ENCODE measurements at regions not wholly inside any gene's neighbourhood (a gene's known extent, or its start where the extent isn't known, plus 50 kb on each side); places are given as distances from the start of the nearest gene placed in this dataset.
"Not testable (repeated sequence)": the region's sequence is repeated elsewhere in the genome, so short reads cannot be mapped to it uniquely, and the experiment has no call there.

DNA sequence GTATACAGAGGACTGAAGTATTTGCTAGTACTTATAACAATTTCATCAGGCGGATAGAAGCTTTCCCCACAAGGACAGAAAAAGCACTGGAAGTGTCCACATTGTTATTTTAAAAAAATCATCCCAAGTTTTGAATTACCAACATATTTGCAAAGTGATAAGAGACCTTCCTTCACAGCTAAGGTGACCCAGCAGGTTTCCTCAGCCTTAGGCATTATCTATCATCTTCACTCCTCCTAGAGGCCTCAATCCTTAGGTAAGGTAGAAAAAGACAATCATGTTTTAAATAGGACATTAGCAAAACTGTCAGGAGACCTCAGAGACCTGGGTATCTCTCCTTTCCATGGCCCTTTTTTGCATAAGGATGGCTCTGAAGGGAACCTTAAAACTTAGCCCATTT lies 72.5 kb upstream of the CHD6 start:
- DNase-seq (no peak), ATAC-seq (ENCODE audit: low FRiP score) (no peak)
- Histone ChIP-seq H3K27me3 (ENCODE audit: control insufficient read depth in 1 of 2, insufficient read depth in 2 of 2, low read length in 1 of 2) (no peaks in the 10 kb centered on the region), H3K27ac (ENCODE audit: low read depth in 1 of 2, low read length in 2 of 2) (no peak overlapping the region), H3K9me3 (ENCODE audit: control insufficient read depth, low read length) (no peaks in the 10 kb centered on the region), H3K4me3 (ENCODE audit: low read length in 2 of 2) (no peak overlapping the region), H3K36me3 (ENCODE audit: control insufficient read depth in 1 of 2, insufficient read depth in 2 of 2, low read length in 1 of 2) (no peaks in the 10 kb centered on the region), H3K4me1 (ENCODE audit: control insufficient read depth in 1 of 2, insufficient read depth in 2 of 2, low read length in 2 of 2) (no peaks in the 10 kb centered on the region)
- WGBS, 2 donors, result 98 to 100% methylated on average over 1 of the region's 1 CpG
- intact Hi-C loops (cut with DNase I), result loop anchor here (5.0 to 10.0 kb wide), 3 partner anchors 53 to 216 kb away; no protein-coding TSS in a partner anchor

DNA sequence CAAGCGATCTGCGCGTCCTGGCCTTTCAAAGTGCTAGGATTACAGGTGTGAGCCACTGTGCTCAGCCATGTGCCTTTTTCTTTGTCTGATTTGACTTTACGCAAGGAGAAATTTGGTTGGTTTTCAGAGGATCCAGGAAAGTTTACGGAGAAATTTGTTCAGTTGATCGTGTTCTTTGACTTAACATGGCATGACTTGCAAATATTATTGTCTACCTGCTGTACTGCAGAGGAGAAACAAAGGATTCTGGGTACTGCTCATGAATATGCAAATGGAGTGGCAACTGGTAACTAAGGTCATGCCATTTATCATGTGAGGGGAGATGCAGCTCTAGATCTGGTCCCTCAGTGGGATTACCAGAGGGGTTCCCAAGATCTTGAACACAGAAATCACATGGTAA lies 68.8 kb upstream of the CHD6 start:
- intact Hi-C loops (cut with DNase I), result no loop called here
- Histone ChIP-seq H3K4me3 (ENCODE audit: low read length in 2 of 2) (no peak overlapping the region), H3K27me3 (ENCODE audit: control insufficient read depth in 1 of 2, insufficient read depth in 2 of 2, low read length in 1 of 2) (no peaks in the 10 kb centered on the region), H3K36me3 (ENCODE audit: control insufficient read depth in 1 of 2, insufficient read depth in 2 of 2, low read length in 1 of 2) (no peaks in the 10 kb centered on the region), H3K9me3 (ENCODE audit: control insufficient read depth, low read length) (no peaks in the 10 kb centered on the region), H3K4me1 (ENCODE audit: control insufficient read depth in 1 of 2, insufficient read depth in 2 of 2, low read length in 2 of 2) (no peaks in the 10 kb centered on the region), H3K27ac (ENCODE audit: low read depth in 1 of 2, low read length in 2 of 2) (no peak overlapping the region)
- DNase-seq (no peak), ATAC-seq (ENCODE audit: low FRiP score) (no peak)
- 95 to 96% methylated on average over 6 of the region's 6 CpGs for WGBS, 2 donors

DNA sequence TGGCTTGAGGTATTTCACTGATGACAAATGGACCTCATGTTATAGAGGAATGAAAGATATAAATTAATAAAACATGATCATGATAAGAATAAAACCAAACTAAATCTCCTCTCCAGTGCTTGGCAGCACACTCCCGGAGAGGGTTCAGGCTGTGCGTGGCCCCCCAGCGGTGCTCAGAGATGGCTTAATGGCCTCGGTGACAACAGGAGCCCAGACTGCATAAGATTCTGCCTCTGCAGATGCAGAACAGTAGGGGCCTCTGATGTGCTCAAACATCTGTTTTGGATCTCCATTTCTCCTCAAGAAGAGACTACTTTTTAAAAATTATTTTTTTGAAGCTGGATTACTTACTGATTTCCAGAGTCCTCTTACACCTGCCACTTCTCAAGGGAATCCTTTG lies 67.0 kb upstream of the CHD6 start:
- H3K36me3 ChIP-seq (ENCODE audit: control insufficient read depth in 1 of 2, insufficient read depth in 2 of 2, low read length in 1 of 2); DNase-seq; H3K9me3 ChIP-seq (ENCODE audit: control insufficient read depth, low read length); ATAC-seq (ENCODE audit: low FRiP score); H3K4me3 ChIP-seq (ENCODE audit: low read length in 2 of 2); H3K27ac ChIP-seq (ENCODE audit: low read depth in 1 of 2, low read length in 2 of 2); intact Hi-C loops (cut with DNase I); H3K4me1 ChIP-seq (ENCODE audit: control insufficient read depth in 1 of 2, insufficient read depth in 2 of 2, low read length in 2 of 2); H3K27me3 ChIP-seq (ENCODE audit: control insufficient read depth in 1 of 2, insufficient read depth in 2 of 2, low read length in 1 of 2): not testable (repeated sequence)
- 35 to 46% methylated on average over 4 of the region's 4 CpGs for WGBS, 2 donors

DNA sequence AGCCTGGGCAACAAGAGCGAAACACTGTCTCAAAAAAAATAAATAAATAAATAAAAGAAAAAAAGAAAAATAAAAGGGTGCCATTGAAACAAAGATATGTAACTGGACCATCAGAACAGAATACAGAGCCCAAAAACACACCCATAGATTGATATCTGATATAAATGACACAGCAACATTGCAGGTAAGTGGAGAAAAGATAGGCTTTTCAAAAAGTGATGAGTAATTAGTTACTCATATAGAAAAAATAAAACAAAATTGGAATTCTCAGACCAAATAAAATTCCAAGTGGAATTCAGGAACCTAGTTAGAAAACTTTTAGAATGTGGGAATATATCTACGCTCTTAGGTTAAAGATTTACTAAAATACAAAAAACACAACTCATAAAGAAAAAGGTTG lies 60.6 kb upstream of the CHD6 start:
- no peak for DNase-seq
- H3K9me3 ChIP-seq (ENCODE audit: control insufficient read depth, low read length), result no peaks in the 10 kb centered on the region

DNA sequence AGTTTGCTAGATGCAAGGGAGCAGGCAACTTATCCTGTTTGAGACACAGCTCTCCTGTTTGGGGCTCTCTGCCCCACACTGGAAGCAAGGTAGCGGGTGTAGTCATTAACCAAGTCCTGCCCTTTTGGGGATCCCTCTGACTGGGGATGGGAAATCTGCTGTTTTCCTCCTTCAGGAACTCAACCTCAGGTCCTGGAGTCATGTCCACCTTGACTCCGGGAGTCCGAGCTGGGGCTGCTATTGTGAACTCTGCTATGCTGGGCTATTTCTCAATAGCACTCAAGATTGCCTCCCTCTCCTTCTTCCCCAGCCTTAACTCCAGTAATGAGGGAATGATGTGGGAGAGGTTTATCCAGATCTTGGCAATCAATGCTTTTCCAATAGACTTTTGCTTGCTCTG lies 54.1 kb upstream of the CHD6 start:
- intact Hi-C loops (cut with DNase I), result no loop called here
- no peak for ATAC-seq (ENCODE audit: low FRiP score)
- DNase-seq, result no peak
- Histone ChIP-seq H3K27me3 (ENCODE audit: control insufficient read depth in 1 of 2, insufficient read depth in 2 of 2, low read length in 1 of 2) (no peaks in the 10 kb centered on the region), H3K36me3 (ENCODE audit: control insufficient read depth in 1 of 2, insufficient read depth in 2 of 2, low read length in 1 of 2) (no peaks in the 10 kb centered on the region), H3K27ac (ENCODE audit: low read depth in 1 of 2, low read length in 2 of 2) (no peak overlapping the region), H3K9me3 (ENCODE audit: control insufficient read depth, low read length) (peaks cover 2% of the 10 kb centered on the region), H3K4me1 (ENCODE audit: control insufficient read depth in 1 of 2, insufficient read depth in 2 of 2, low read length in 2 of 2) (no peaks in the 10 kb centered on the region), H3K4me3 (ENCODE audit: low read length in 2 of 2) (no peak overlapping the region)
- 89 to 92% methylated on average over 3 of the region's 3 CpGs for WGBS, 2 donors

More for the DNA sequence above, 60.6 kb upstream of the CHD6 start:
- no peak for ATAC-seq (ENCODE audit: low FRiP score)
- H3K36me3 ChIP-seq (ENCODE audit: control insufficient read depth in 1 of 2, insufficient read depth in 2 of 2, low read length in 1 of 2), result no peaks in the 10 kb centered on the region
- no peak overlapping the region for H3K4me3 ChIP-seq (ENCODE audit: low read length in 2 of 2)
- WGBS, 2 donors, result 97 to 98% methylated on average over 2 of the region's 2 CpGs
- intact Hi-C loops (cut with DNase I), result no loop called here
- no peaks in the 10 kb centered on the region for H3K4me1 ChIP-seq (ENCODE audit: control insufficient read depth in 1 of 2, insufficient read depth in 2 of 2, low read length in 2 of 2)
- H3K27me3 ChIP-seq (ENCODE audit: control insufficient read depth in 1 of 2, insufficient read depth in 2 of 2, low read length in 1 of 2), result no peaks in the 10 kb centered on the region
- no peak overlapping the region for H3K27ac ChIP-seq (ENCODE audit: low read depth in 1 of 2, low read length in 2 of 2)

DNA sequence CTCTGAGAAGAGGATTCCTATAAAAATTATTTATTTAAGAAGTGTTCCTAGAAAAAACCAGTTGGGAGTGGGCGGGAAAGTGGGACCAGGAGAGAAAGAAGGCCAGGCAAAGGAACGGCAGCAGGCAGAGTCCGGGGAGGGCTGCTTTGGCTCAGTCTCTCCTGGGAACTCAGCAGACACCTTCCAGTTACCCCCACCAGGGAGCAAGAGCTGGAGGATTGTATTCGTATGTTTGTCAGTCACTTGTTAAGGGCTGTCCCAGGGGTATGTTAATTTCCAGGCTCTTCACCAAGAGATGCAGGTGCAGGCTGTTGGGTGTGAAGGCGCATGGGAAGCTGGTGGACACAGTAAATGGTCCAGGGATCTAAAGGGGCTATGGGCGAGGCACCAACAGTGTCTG lies 53.0 kb upstream of the CHD6 start:
- DNase-seq (no peak), ATAC-seq (ENCODE audit: low FRiP score) (no peak)
- 54 to 59% methylated on average over 6 of the region's 6 CpGs for WGBS, 2 donors
- no peaks in the 10 kb centered on the region for H3K27me3 ChIP-seq (ENCODE audit: control insufficient read depth in 1 of 2, insufficient read depth in 2 of 2, low read length in 1 of 2)
- no peaks in the 10 kb centered on the region for H3K4me1 ChIP-seq (ENCODE audit: control insufficient read depth in 1 of 2, insufficient read depth in 2 of 2, low read length in 2 of 2)
- no peak overlapping the region for H3K27ac ChIP-seq (ENCODE audit: low read depth in 1 of 2, low read length in 2 of 2)
- no peak overlapping the region for H3K4me3 ChIP-seq (ENCODE audit: low read length in 2 of 2)
- intact Hi-C loops (cut with DNase I), result no loop called here
- peaks cover 2% of the 10 kb centered on the region for H3K9me3 ChIP-seq (ENCODE audit: control insufficient read depth, low read length)
- no peaks in the 10 kb centered on the region for H3K36me3 ChIP-seq (ENCODE audit: control insufficient read depth in 1 of 2, insufficient read depth in 2 of 2, low read length in 1 of 2)

DNA sequence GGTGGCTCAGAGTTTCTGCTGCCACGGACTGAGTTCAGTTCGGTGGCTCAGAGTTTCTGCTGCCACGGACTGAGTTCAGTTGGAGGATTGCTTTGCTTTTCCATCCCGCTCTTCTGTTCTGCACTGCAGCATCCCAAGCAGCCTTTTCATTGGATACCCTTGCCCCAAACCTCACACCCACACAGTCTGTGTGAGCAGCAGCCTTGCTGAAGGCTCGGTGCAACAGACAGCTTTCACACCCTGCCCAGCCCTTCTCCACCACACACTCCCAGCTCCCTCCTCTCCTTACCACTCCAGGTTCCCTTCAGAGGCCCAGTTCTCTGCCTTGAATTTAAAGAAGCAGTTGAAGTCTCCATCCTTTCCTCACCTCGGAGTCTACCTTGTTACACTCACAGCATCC lies 52.5 kb upstream of the CHD6 start:
- H3K4me1 ChIP-seq (ENCODE audit: control insufficient read depth in 1 of 2, insufficient read depth in 2 of 2, low read length in 2 of 2), result no peaks in the 10 kb centered on the region
- ATAC-seq (ENCODE audit: low FRiP score) (no peak), DNase-seq (no peak)
- H3K9me3 ChIP-seq (ENCODE audit: control insufficient read depth, low read length), result peaks cover 2% of the 10 kb centered on the region
- 65 to 69% methylated on average over 6 of the region's 6 CpGs for WGBS, 2 donors
- no peak overlapping the region for H3K27ac ChIP-seq (ENCODE audit: low read depth in 1 of 2, low read length in 2 of 2)
- intact Hi-C loops (cut with DNase I), result no loop called here
- H3K36me3 ChIP-seq (ENCODE audit: control insufficient read depth in 1 of 2, insufficient read depth in 2 of 2, low read length in 1 of 2), result no peaks in the 10 kb centered on the region
- no peak overlapping the region for H3K4me3 ChIP-seq (ENCODE audit: low read length in 2 of 2)
- H3K27me3 ChIP-seq (ENCODE audit: control insufficient read depth in 1 of 2, insufficient read depth in 2 of 2, low read length in 1 of 2), result no peaks in the 10 kb centered on the region

DNA sequence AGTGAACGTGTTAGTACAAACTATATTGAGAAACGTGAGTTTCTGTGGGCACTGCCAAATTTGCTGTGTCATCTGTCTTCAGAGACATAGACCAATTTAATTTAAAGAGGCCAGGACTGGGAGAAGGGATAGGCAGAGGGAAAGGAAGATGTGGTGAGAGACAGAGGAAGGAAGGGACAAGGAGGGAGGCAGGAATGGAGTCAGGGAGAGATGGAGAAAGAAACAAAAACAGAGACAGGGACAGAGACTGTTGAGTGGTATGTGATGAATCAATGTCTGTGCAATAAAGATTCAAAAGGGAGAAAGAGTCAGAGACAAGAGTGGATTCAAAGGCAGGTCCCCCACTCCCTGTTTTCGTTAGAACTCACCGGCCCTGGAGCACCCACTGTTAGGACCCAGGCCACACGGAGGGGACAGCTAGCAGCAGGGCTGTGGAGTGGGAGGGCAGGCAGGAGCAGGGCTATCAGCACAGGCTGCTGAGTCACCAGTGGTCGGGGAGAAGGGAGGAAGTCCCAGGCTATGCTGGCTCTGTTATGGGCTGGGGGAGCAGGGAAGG lies 51.6 kb upstream of the CHD6 start:
- Histone ChIP-seq H3K4me1 (ENCODE audit: control insufficient read depth in 1 of 2, insufficient read depth in 2 of 2, low read length in 2 of 2) (no peaks in the 10 kb centered on the region), H3K27ac (ENCODE audit: low read depth in 1 of 2, low read length in 2 of 2) (no peak overlapping the region), H3K36me3 (ENCODE audit: control insufficient read depth in 1 of 2, insufficient read depth in 2 of 2, low read length in 1 of 2) (no peaks in the 10 kb centered on the region), H3K9me3 (ENCODE audit: control insufficient read depth, low read length) (peaks cover 2% of the 10 kb centered on the region), H3K4me3 (ENCODE audit: low read length in 2 of 2) (no peak overlapping the region), H3K27me3 (ENCODE audit: control insufficient read depth in 1 of 2, insufficient read depth in 2 of 2, low read length in 1 of 2) (no peaks in the 10 kb centered on the region)
- ATAC-seq (ENCODE audit: low FRiP score) (no peak), DNase-seq (peak in 1 of 2 donors; percentile 70)
- intact Hi-C loops (cut with DNase I), result no loop called here
- 28 to 35% methylated on average over 6 of the region's 6 CpGs for WGBS, 2 donors

DNA sequence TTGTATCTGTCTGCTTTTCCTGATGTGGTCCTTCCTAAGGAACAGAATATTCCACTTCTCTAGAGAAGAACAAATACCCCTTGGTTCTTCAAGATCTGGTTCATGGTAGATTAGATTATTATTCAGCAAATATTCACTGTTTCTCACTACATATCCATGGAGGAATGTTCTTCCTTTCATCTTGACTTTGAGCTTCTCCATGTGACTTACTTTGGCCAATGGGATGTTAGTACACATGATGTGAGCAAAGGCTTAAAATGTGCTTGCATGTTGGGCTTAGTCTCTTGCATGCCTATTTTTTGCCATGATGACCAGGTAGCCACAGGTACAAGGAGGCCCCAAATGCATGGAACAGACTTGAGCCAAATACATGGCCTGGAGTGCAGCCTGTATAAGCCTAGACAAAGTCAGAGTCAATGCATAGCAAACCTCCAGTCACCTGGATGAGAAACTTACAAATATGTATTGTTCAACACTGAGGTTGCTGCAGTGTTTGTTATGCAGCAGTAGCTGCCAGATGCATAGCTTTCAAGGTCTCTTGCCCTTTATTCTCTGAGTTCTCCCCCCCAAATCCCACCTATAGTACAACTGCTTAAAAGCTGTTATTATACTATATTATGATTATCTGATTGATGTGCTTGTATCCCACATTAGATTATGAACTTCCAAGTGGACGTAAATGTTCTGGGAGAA lies 50.0 kb upstream of the CHD6 start:
- DNase-seq, result no peak
- Histone ChIP-seq H3K4me1 (ENCODE audit: control insufficient read depth in 1 of 2, insufficient read depth in 2 of 2, low read length in 2 of 2) (no peaks in the 10 kb centered on the region), H3K27me3 (ENCODE audit: control insufficient read depth in 1 of 2, insufficient read depth in 2 of 2, low read length in 1 of 2) (no peaks in the 10 kb centered on the region), H3K9me3 (ENCODE audit: control insufficient read depth, low read length) (peaks cover 2% of the 10 kb centered on the region), H3K36me3 (ENCODE audit: control insufficient read depth in 1 of 2, insufficient read depth in 2 of 2, low read length in 1 of 2) (no peaks in the 10 kb centered on the region), H3K4me3 (ENCODE audit: low read length in 2 of 2) (no peak overlapping the region), H3K27ac (ENCODE audit: low read depth in 1 of 2, low read length in 2 of 2) (no peak overlapping the region)
- intact Hi-C loops (cut with DNase I), result no loop called here
- WGBS, 2 donors, result 71 to 73% methylated on average over 1 of the region's 1 CpG
- no peak for ATAC-seq (ENCODE audit: low FRiP score)

Measured in aorta (tissue), 5 donors.